ENCODE measurements at regions not wholly inside any gene's neighbourhood (a gene's known extent, or its start where the extent isn't known, plus 50 kb on each side); places are given as distances from the start of the nearest gene placed in this dataset.

- in situ Hi-C loops (cut with HindIII; ENCODE audit: low pct_unique_long_range_greater_than_20kb, low sequenced_read_pairs): no loop called here
- DNase-seq (ENCODE audit: low read depth in 1 of 2, low spot score in 1 of 2): no peak
- TF ChIP-seq JUND (IDR thresholded peaks at IDR 0.05; ENCODE audit: low read depth): no peak
These were observed 67.6 kb upstream of the SPATA31D4 start for GRCh38 chr9:81860581-81860980.

GRCh38 chr9:81861644-81862043 lies 66.6 kb upstream of the SPATA31D4 start:
- in situ Hi-C loops (cut with HindIII; ENCODE audit: low pct_unique_long_range_greater_than_20kb, low sequenced_read_pairs): no loop called here
- DNase-seq (ENCODE audit: low read depth in 1 of 2, low spot score in 1 of 2): no peak
- TF ChIP-seq JUND (IDR thresholded peaks at IDR 0.05; ENCODE audit: low read depth): no peak

- no peak for TF ChIP-seq JUND (IDR thresholded peaks at IDR 0.05; ENCODE audit: low read depth)
- DNase-seq (ENCODE audit: low read depth in 1 of 2, low spot score in 1 of 2): no peak
- in situ Hi-C loops (cut with HindIII; ENCODE audit: low pct_unique_long_range_greater_than_20kb, low sequenced_read_pairs): no loop called here
These were observed 60.1 kb upstream of the SPATA31D4 start for GRCh38 chr9:81868145-81868544.

- no peak for DNase-seq (ENCODE audit: low read depth in 1 of 2, low spot score in 1 of 2)
- in situ Hi-C loops (cut with HindIII; ENCODE audit: low pct_unique_long_range_greater_than_20kb, low sequenced_read_pairs): no loop called here
- TF ChIP-seq JUND (IDR thresholded peaks at IDR 0.05; ENCODE audit: low read depth): no peak
These were observed 56.5 kb upstream of the SPATA31D4 start for GRCh38 chr9:81871695-81872094.

- no peak for DNase-seq (ENCODE audit: low read depth in 1 of 2, low spot score in 1 of 2)
- in situ Hi-C loops (cut with HindIII; ENCODE audit: low pct_unique_long_range_greater_than_20kb, low sequenced_read_pairs): no loop called here
- TF ChIP-seq JUND (IDR thresholded peaks at IDR 0.05; ENCODE audit: low read depth): no peak
These were observed 54.0 kb upstream of the SPATA31D4 start for GRCh38 chr9:81874250-81874649.

- in situ Hi-C loops (cut with HindIII; ENCODE audit: low pct_unique_long_range_greater_than_20kb, low sequenced_read_pairs): no loop called here
- no peak for TF ChIP-seq JUND (IDR thresholded peaks at IDR 0.05; ENCODE audit: low read depth)
- peak in 1 of 2 experiments; percentile 52 for DNase-seq (ENCODE audit: low read depth in 1 of 2, low spot score in 1 of 2)
These were observed 53.3 kb upstream of the SPATA31D4 start for GRCh38 chr9:81874931-81875330.

- TF ChIP-seq JUND (IDR thresholded peaks at IDR 0.05; ENCODE audit: low read depth): no peak
- DNase-seq (ENCODE audit: low read depth in 1 of 2, low spot score in 1 of 2): no peak
- in situ Hi-C loops (cut with HindIII; ENCODE audit: low pct_unique_long_range_greater_than_20kb, low sequenced_read_pairs): no loop called here
These were observed 51.2 kb upstream of the SPATA31D4 start for GRCh38 chr9:81877047-81877446.

All from T47D (cell line).